MV-4-11 (cell line): ENCODE measurements at regions not wholly inside any gene's neighbourhood (a gene's known extent, or its start where the extent isn't known, plus 50 kb on each side); places are given as distances from the start of the nearest gene placed in this dataset.
"Not testable (repeated sequence)": the region's sequence is repeated elsewhere in the genome, so short reads cannot be mapped to it uniquely, and the experiment has no call there.

ENCODE experiments used
- DNase-seq: peaks from one replicate; lab custom pipeline; 2025; lab: John Stamatoyannopoulos, UW

- no peak for DNase-seq
These were observed 1933.6 kb upstream of the LRRTM1 start for GRCh38 chr2:82237994-82238662.

- DNase-seq = no peak
These were observed 1929.8 kb upstream of the LRRTM1 start for GRCh38 chr2:82234283-82234874.

- DNase-seq = no peak
These were observed 1929.3 kb upstream of the LRRTM1 start for GRCh38 chr2:82233806-82234205.

- no peak for DNase-seq
These were observed 1925.9 kb upstream of the LRRTM1 start for GRCh38 chr2:82230406-82230805.

GRCh38 chr2:82226441-82226840, 1921.9 kb upstream of the LRRTM1 start:
- DNase-seq = no peak

- no peak for DNase-seq
These were observed 1919.9 kb upstream of the LRRTM1 start for GRCh38 chr2:82224301-82224940.

- peak; percentile 1 for DNase-seq
These were observed 1910.7 kb upstream of the LRRTM1 start for GRCh38 chr2:82215212-82215611.

- DNase-seq = no peak
These were observed 1894.9 kb upstream of the LRRTM1 start for GRCh38 chr2:82199493-82199852.

GRCh38 chr2:82198809-82199492, 1894.4 kb upstream of the LRRTM1 start:
- DNase-seq = no peak

GRCh38 chr2:82182270-82182669, 1877.7 kb upstream of the LRRTM1 start:
- no peak for DNase-seq

- DNase-seq = not testable (repeated sequence)
These were observed 1870.7 kb upstream of the LRRTM1 start for GRCh38 chr2:82175210-82175609.

GRCh38 chr2:82172483-82172882, 1867.9 kb upstream of the LRRTM1 start:
- no peak for DNase-seq

- DNase-seq = no peak
These were observed 1864.8 kb upstream of the LRRTM1 start for GRCh38 chr2:82169379-82169778.

GRCh38 chr2:82165377-82165776, 1860.8 kb upstream of the LRRTM1 start:
- no peak for DNase-seq

- DNase-seq = no peak
These were observed 1853.6 kb upstream of the LRRTM1 start for GRCh38 chr2:82158150-82158549.

GRCh38 chr2:82155469-82155868, 1850.9 kb upstream of the LRRTM1 start:
- DNase-seq = no peak

- no peak for DNase-seq
These were observed 1838.8 kb upstream of the LRRTM1 start for GRCh38 chr2:82143343-82143742.

GRCh38 chr2:82139979-82140611, 1835.5 kb upstream of the LRRTM1 start:
- no peak for DNase-seq

GRCh38 chr2:82137441-82137840, 1832.9 kb upstream of the LRRTM1 start:
- DNase-seq = no peak

- no peak for DNase-seq
These were observed 1823.5 kb upstream of the LRRTM1 start for GRCh38 chr2:82128051-82128450.

GRCh38 chr2:82124629-82125028, 1820.1 kb upstream of the LRRTM1 start:
- no peak for DNase-seq

GRCh38 chr2:82120654-82121053, 1816.1 kb upstream of the LRRTM1 start:
- DNase-seq = no peak

GRCh38 chr2:82120115-82120514, 1815.6 kb upstream of the LRRTM1 start:
- no peak for DNase-seq
